Epithelial cell of proximal tubule (primary cell): ENCODE measurements at regions not wholly inside any gene's neighbourhood (a gene's known extent, or its start where the extent isn't known, plus 50 kb on each side); places are given as distances from the start of the nearest gene placed in this dataset.

Experiments used
- DNase-seq: peaks from one replicate; pipeline ENCODE4 v3.0.0-alpha.2; 2011; ENCODE audit warnings: low read depth
- H3K4me3 ChIP-seq: 2 replicates; pipeline ENCODE4 v1.5.1; 2011; ENCODE audit warnings: low read depth, mild to moderate bottlenecking, low read length
- TF ChIP-seq, protein P1 (sequence below): conservative IDR thresholded peaks from 2 replicates; pipeline ENCODE4 v1.5.1; 2012; ENCODE audit warnings: low read depth, mild to moderate bottlenecking, low read length

DNA sequence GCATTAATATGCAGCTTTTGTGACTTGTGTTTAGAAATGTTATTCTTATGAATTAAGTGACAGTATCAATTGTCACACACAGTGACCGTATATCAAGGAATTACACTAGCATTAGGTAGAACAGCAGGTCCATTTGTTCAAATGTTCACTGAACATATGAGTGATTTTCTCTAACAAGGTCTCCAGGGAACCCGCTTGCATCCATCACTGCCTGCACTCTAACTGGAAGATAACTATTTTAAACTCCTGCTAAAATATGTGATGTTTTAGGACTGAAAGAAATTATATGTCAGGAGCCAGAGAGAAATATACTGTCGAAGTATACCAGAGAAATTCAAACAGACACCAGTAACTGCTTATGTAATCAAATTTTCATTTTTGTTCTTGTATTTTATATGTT, 1395.7 kb downstream of the PCDH18 start:
- H3K4me3 ChIP-seq, result no peak overlapping the region
- TF ChIP-seq, protein P1, sequence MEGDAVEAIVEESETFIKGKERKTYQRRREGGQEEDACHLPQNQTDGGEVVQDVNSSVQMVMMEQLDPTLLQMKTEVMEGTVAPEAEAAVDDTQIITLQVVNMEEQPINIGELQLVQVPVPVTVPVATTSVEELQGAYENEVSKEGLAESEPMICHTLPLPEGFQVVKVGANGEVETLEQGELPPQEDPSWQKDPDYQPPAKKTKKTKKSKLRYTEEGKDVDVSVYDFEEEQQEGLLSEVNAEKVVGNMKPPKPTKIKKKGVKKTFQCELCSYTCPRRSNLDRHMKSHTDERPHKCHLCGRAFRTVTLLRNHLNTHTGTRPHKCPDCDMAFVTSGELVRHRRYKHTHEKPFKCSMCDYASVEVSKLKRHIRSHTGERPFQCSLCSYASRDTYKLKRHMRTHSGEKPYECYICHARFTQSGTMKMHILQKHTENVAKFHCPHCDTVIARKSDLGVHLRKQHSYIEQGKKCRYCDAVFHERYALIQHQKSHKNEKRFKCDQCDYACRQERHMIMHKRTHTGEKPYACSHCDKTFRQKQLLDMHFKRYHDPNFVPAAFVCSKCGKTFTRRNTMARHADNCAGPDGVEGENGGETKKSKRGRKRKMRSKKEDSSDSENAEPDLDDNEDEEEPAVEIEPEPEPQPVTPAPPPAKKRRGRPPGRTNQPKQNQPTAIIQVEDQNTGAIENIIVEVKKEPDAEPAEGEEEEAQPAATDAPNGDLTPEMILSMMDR, result no peak
- DNase-seq, result no peak

DNA sequence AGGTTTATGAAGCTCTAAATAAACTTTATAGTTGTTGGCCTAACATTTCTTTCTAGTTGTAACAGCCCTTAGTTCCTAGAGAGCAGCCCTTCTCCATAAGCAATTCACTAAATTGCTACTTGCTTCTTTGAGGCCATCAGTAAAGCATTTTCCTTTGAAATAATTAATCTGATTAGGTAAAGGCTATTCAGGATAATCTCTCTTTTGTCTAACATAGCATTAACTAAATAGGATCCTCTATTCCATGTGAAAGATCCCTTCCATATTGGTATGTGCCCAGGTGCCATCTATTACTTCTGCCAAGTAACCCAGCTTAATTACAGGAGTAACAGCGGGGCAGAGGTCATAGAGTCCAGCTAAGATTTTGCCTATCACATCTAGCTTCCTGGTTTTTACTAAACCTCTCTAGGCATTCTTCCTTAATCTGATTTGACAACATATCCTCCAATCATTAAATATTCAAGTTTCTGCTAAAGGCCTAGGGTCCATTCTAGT, 1408.0 kb downstream of the PCDH18 start:
- H3K4me3 ChIP-seq, result no peak overlapping the region
- DNase-seq, result no peak
- TF ChIP-seq, protein P1, result no peak

DNA sequence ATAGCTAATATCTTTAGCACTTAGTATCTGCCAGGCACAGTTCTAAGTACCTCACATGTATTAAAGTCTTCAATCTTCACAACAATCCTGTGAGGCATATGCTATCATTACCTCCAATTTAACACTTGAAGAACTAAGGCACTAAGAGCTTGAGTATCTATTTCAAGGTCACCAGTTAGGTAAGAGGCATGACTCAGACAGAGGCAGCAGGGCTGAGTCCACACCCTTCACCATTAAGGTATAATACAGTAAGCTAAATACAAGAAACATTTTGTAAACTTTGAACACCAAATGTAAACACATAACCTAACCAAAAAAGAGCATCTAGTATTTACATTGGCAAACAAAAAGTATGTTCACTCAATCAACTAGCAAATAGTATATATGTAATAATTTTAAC, 1410.9 kb downstream of the PCDH18 start:
- DNase-seq, result no peak
- no peak overlapping the region for H3K4me3 ChIP-seq
- TF ChIP-seq, protein P1, result no peak

DNA sequence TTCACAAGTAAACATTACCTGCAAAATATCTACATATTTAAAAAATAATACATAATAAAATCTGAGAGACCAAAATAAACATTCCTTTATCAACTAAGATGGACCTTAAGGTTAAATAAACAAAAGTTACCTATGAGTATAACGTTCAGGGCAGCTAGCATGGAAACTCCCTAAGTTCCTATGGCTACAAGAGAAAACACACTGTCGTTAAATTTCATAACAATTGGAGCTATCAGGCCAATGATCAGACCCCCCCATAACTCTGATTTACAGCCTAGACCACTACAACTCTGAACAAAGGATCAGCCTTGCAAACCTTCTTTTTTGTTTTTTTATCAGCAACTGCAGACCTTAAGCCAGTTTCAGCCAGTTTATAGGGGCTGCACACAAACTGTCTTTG, 1418.4 kb downstream of the PCDH18 start:
- TF ChIP-seq, protein P1, result no peak
- no peak overlapping the region for H3K4me3 ChIP-seq

DNA sequence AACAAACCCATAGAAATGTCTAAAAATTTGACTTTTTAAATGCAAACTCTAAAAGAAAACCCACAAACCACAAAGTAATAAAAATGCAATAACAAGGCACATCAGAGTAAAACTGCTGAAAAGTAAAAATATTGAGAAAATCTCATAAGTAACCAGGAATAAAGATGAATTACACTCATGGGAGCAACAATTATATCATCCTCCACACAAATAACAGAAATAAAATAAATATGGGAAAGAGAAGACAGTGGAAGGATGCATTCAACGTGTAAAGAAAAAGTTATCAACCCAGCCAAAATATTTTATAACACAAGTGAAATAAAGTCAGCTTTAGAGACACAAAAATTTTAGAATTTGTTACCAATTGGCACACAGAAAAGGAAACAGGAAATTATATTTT, 1420.2 kb downstream of the PCDH18 start:
- H3K4me3 ChIP-seq, result no peak overlapping the region
- TF ChIP-seq, protein P1, result no peak
- no peak for DNase-seq

More for the DNA sequence above, 1418.4 kb downstream of the PCDH18 start:
- no peak for DNase-seq

DNA sequence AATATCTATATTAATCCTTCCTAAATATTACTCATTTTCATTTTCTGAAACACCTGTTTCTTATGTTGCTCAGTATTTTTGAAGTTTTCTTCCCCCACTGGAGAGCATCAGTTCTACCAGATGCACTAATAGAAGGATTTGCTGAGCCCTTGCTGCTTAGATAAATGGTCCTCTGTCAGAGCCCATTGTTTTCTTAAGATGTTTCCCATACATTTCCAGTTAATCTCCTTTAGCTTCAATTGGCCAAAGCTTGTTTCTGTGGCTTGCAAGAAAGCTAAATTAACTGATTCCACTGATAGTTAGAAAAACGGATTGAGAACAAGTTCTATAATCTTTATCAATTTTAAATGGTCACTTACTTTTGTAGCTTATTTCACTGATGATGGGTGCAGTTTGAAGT, 1425.5 kb downstream of the PCDH18 start:
- H3K4me3 ChIP-seq, result no peak overlapping the region
- no peak for DNase-seq
- TF ChIP-seq, protein P1, result no peak

DNA sequence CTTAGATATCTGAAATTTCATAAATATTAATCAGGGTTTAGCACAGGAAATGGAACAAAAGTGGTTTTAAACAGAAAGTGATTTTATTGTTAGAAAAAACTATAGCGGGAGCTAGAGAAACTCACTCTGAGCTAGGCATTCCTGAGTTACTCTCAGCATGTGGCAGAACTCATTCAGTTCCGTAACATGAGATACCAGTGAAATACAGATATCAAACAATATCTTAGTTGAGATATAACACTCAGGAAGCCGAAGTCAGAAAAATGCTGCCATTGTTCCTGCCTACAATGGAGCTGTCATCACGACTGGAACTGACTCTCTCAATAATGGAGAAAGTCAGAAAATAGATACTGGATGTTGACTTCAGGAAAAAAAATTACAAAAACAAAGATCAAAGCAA, 1428.7 kb downstream of the PCDH18 start:
- no peak for DNase-seq
- no peak overlapping the region for H3K4me3 ChIP-seq
- TF ChIP-seq, protein P1, result no peak
